ENCODE measurements at regions not wholly inside any gene's neighbourhood (a gene's known extent, or its start where the extent isn't known, plus 50 kb on each side); places are given as distances from the start of the nearest gene placed in this dataset.

GRCh38 chr10:6349846-6350535, 147.3 kb downstream of the PFKFB3 start:
- TF ChIP-seq CTCF (conservative IDR thresholded peaks at IDR 0.05; ENCODE audit: low read depth, low read length) (no peak), EZH2 (IDR thresholded peaks at IDR 0.05; ENCODE audit: borderline replicate concordance, low read depth, low read length, poor library complexity, severe bottlenecking) (no peak)
